OCI-LY3 (cell line): ENCODE measurements at regions not wholly inside any gene's neighbourhood (a gene's known extent, or its start where the extent isn't known, plus 50 kb on each side); places are given as distances from the start of the nearest gene placed in this dataset.

Experiments used
- CTCF ChIP-seq: fragments of 200-600, 300-600 bp; sonication (generic); IDR thresholded peaks from 2 replicates; pipeline ENCODE4 v1.5.1; 2014; ENCODE audit warnings: antibody characterized with exemption, low read length, low read depth
- EZH2phosphoT487 ChIP-seq: fragments of 200-600 bp; shearing (Covaris generic); IDR thresholded peaks from 2 replicates; pipeline ENCODE4 v1.6.1; 2018; ENCODE audit warnings: antibody characterized with exemption, mixed run types, low read depth

- TF ChIP-seq CTCF, result no peak
- no peak for TF ChIP-seq EZH2phosphoT487
These were observed 122.9 kb upstream of the AFDN start for GRCh38 chr6:167703781-167704180.
